OCI-LY7 (cell line): ENCODE measurements at regions not wholly inside any gene's neighbourhood (a gene's known extent, or its start where the extent isn't known, plus 50 kb on each side); places are given as distances from the start of the nearest gene placed in this dataset.

ENCODE experiments used
- BruUV-seq: library from RNA; stranded (reverse); fragments of 400-500 nt; replicated peaks from 2 replicates; lab custom pipeline; 2021; lab: Mats Ljungman, UMichigan
- CTCF ChIA-PET: fragments of 300-600 bp; sonication (Branson Sonifier 250); formaldehyde crosslinking; loops from one replicate; lab custom pipeline; 2022; ENCODE audit warnings: antibody characterized with exemption; ENCODE audit not compliant: unreplicated experiment; lab: Charles Lee
- POLR2A ChIA-PET: fragments of 300-600 bp; sonication (Branson Sonifier 250); formaldehyde crosslinking; loops from one replicate; lab custom pipeline; 2022; ENCODE audit warnings: antibody characterized with exemption; lab: Charles Lee
- DNase-seq: peaks from one replicate; pipeline ENCODE4 v3.0.0-alpha.2; 2015; ENCODE audit warnings: low spot score
- H2AFZ ChIP-seq: fragments of 200-600 bp; sonication (generic), shearing (Covaris generic); 2 replicates; pipeline ENCODE4 v1.6.1; 2014; ENCODE audit warnings: mild to moderate bottlenecking, antibody characterized with exemption, low read length, moderate library complexity
- H3K27ac ChIP-seq: fragments of 200-600 bp; sonication (generic); 2 replicates; pipeline ENCODE4 v1.5.1; 2014; ENCODE audit warnings: mixed run types, low read depth, mild to moderate bottlenecking, moderate library complexity, low read length, inconsistent platforms; ENCODE audit not compliant: poor library complexity, severe bottlenecking
- H3K36me3 ChIP-seq: fragments of 200-600 bp; sonication (generic); 2 replicates; pipeline ENCODE4 v1.6.1; 2014; ENCODE audit warnings: mild to moderate bottlenecking, antibody characterized with exemption, low read length, moderate library complexity, mixed read lengths; ENCODE audit not compliant: insufficient read depth
- H3K4me1 ChIP-seq: fragments of 200-600 bp; sonication (generic); 2 replicates; pipeline ENCODE4 v1.5.1; 2014; ENCODE audit warnings: mild to moderate bottlenecking, low read length; ENCODE audit not compliant: insufficient read depth, poor library complexity, severe bottlenecking
- H3K4me2 ChIP-seq: fragments of 200-600 bp; sonication (generic); 2 replicates; pipeline ENCODE4 v1.6.1; 2014; ENCODE audit warnings: mild to moderate bottlenecking, low read length
- H3K4me3 ChIP-seq: fragments of 200-600 bp; sonication (generic); 2 replicates; pipeline ENCODE4 v1.5.1; 2014; ENCODE audit warnings: mild to moderate bottlenecking, low read depth, low read length; ENCODE audit not compliant: poor library complexity, severe bottlenecking
- H3K79me2 ChIP-seq: fragments of 200-600 bp; sonication (generic); 2 replicates; pipeline ENCODE4 v1.6.1; 2016; ENCODE audit warnings: low read depth, mild to moderate bottlenecking, low read length, moderate library complexity, mixed read lengths; ENCODE audit not compliant: insufficient read depth
- H3K9me2 ChIP-seq: fragments of 200-600 bp; sonication (generic); 2 replicates; pipeline ENCODE4 v1.6.1; 2016; ENCODE audit warnings: mild to moderate bottlenecking, low read length, mixed read lengths; ENCODE audit not compliant: insufficient read depth
- H3K9me3 ChIP-seq: fragments of 200-600 bp; sonication (generic); 2 replicates; pipeline ENCODE4 v1.6.1; 2014; ENCODE audit warnings: mild to moderate bottlenecking, mixed run types, low read length, mixed read lengths
- H4K20me1 ChIP-seq: fragments of 200-600 bp; sonication (generic); 2 replicates; pipeline ENCODE4 v1.6.1; 2014; ENCODE audit warnings: mild to moderate bottlenecking, antibody characterized with exemption, low read length, moderate library complexity, mixed read lengths; ENCODE audit not compliant: insufficient read depth
- EZH2phosphoT487 ChIP-seq: fragments of 200-600 bp; sonication (generic); IDR thresholded peaks from 2 replicates; pipeline ENCODE4 v1.6.1; 2018; ENCODE audit warnings: low read depth, borderline replicate concordance, mild to moderate bottlenecking, mixed run types, antibody characterized with exemption, low read length, moderate library complexity, mixed read lengths
- intact Hi-C: fragments of 100-400 bp; cut with micrococcal nuclease; formaldehyde crosslinking; loops from one replicate; pipeline ENCODE4 v1.10.0; 2022; ENCODE audit not compliant: unreplicated experiment
- TF ChIP-seq, protein P1 (sequence below): fragments of 200-600 bp; sonication (generic); conservative IDR thresholded peaks from 2 replicates; pipeline ENCODE4 v1.5.1; 2014; ENCODE audit warnings: mild to moderate bottlenecking, antibody characterized with exemption, low read length, moderate library complexity, mixed read lengths

DNA sequence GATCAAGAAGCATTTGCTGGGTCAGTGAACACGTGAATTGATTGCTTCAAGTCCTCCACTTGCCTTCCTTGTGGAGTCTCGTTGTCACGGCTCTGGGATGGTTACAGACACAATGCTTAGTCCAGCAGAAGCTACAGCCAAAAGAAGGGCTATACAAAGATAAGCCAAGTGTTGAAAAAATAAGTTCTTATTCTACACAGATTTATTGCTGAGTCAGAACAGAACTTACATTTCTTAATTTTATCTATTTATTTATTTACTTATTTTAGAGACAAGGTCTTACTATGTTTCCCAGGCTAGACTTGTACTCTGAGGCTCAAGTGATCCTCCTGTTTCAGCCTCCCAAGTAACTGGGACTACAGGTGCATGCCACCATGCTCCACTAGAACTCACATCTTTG, 199.0 kb downstream of the MYLK4 start:
- no TSS peak for BruUV-seq
- no peak overlapping the region for H3K4me3 ChIP-seq
- ChIA-PET POLR2A (interaction anchor here (0.5 kb wide), 1 partner anchor 86 kb away, joined by 3 read pairs; no protein-coding TSS in a partner anchor), CTCF (no interaction called here)
- no peaks in the 10 kb centered on the region for H4K20me1 ChIP-seq
- no peaks in the 10 kb centered on the region for H3K9me3 ChIP-seq
- intact Hi-C loops, result no loop called here
- H3K9me2 ChIP-seq, result no peaks in the 10 kb centered on the region
- no peak for DNase-seq
- no peak overlapping the region for H2AFZ ChIP-seq
- H3K36me3 ChIP-seq, result no peaks in the 10 kb centered on the region
- H3K27ac ChIP-seq, result no peak overlapping the region
- no peak for TF ChIP-seq EZH2phosphoT487
- TF ChIP-seq, protein P1, sequence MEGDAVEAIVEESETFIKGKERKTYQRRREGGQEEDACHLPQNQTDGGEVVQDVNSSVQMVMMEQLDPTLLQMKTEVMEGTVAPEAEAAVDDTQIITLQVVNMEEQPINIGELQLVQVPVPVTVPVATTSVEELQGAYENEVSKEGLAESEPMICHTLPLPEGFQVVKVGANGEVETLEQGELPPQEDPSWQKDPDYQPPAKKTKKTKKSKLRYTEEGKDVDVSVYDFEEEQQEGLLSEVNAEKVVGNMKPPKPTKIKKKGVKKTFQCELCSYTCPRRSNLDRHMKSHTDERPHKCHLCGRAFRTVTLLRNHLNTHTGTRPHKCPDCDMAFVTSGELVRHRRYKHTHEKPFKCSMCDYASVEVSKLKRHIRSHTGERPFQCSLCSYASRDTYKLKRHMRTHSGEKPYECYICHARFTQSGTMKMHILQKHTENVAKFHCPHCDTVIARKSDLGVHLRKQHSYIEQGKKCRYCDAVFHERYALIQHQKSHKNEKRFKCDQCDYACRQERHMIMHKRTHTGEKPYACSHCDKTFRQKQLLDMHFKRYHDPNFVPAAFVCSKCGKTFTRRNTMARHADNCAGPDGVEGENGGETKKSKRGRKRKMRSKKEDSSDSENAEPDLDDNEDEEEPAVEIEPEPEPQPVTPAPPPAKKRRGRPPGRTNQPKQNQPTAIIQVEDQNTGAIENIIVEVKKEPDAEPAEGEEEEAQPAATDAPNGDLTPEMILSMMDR, result no peak
- no peaks in the 10 kb centered on the region for H3K79me2 ChIP-seq
- H3K4me2 ChIP-seq, result no peak overlapping the region
- no peaks in the 10 kb centered on the region for H3K4me1 ChIP-seq

GRCh38 chr6:2550247-2550646, 200.5 kb downstream of the MYLK4 start:
- Histone ChIP-seq H2AFZ (no peak overlapping the region), H3K4me2 (no peak overlapping the region), H3K79me2 (no peaks in the 10 kb centered on the region), H4K20me1 (no peaks in the 10 kb centered on the region), H3K4me1 (no peaks in the 10 kb centered on the region), H3K9me3 (no peaks in the 10 kb centered on the region), H3K4me3 (no peak overlapping the region), H3K36me3 (no peaks in the 10 kb centered on the region), H3K27ac (no peak overlapping the region), H3K9me2 (no peaks in the 10 kb centered on the region)
- DNase-seq, result no peak
- CTCF ChIA-PET, result no interaction called here
- TF ChIP-seq, protein P1, result no peak
- TF ChIP-seq EZH2phosphoT487, result no peak
- BruUV-seq, result no TSS peak
- POLR2A ChIA-PET, result no interaction called here
- intact Hi-C loops, result no loop called here

DNA sequence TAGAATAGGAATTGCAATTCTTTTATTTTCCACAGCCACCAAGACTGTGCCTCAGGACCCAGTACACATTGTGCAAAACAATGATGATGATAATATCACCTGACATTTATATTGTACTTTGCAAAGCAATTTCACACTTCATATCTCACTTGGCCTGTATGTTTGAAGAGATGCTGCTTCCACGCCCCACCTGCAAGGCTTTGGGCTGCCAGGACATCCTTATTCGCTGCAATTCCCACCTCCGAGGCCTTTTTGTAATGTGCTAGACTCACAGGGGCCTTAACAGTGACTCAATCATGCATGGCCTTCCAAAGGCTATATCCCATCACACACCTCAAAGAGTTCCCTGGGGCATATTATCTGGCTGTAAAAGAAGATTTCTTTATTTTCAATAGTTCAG, 200.9 kb downstream of the MYLK4 start:
- CTCF ChIA-PET, result no interaction called here
- Histone ChIP-seq H3K79me2 (no peaks in the 10 kb centered on the region), H3K36me3 (no peaks in the 10 kb centered on the region), H4K20me1 (no peaks in the 10 kb centered on the region), H3K4me3 (no peak overlapping the region), H3K27ac (no peak overlapping the region), H3K9me2 (no peaks in the 10 kb centered on the region), H2AFZ (no peak overlapping the region), H3K4me1 (no peaks in the 10 kb centered on the region), H3K4me2 (no peak overlapping the region), H3K9me3 (no peaks in the 10 kb centered on the region)
- intact Hi-C loops, result no loop called here
- POLR2A ChIA-PET, result no interaction called here
- BruUV-seq, result no TSS peak
- DNase-seq, result no peak
- no peak for TF ChIP-seq EZH2phosphoT487
- TF ChIP-seq, protein P1, result no peak
